ENCODE measurements at regions not wholly inside any gene's neighbourhood (a gene's known extent, or its start where the extent isn't known, plus 50 kb on each side); places are given as distances from the start of the nearest gene placed in this dataset.

- TF ChIP-seq CTCF (IDR thresholded peaks at IDR 0.05) (no peak), POLR2A (IDR thresholded peaks at IDR 0.05) (no peak)
Measured at GRCh38 chr5:20445326-20445860, 457.4 kb upstream of the CDH18 start.
